ENCODE measurements at regions not wholly inside any gene's neighbourhood (a gene's known extent, or its start where the extent isn't known, plus 50 kb on each side); places are given as distances from the start of the nearest gene placed in this dataset.
"Not testable (repeated sequence)": the region's sequence is repeated elsewhere in the genome, so short reads cannot be mapped to it uniquely, and the experiment has no call there.

GRCh38 chr21:10464975-10465374 is 56.4 kb upstream of the TPTE start:
- Mint-ChIP-seq H3K36me3 (ENCODE audit: low read depth) (no peaks in the 10 kb centered on the region), H3K4me1 (ENCODE audit: low read depth) (no peaks in the 10 kb centered on the region), H3K9me3 (no peaks in the 10 kb centered on the region), H3K27me3 (no peaks in the 10 kb centered on the region), H3K27ac (no peak overlapping the region), H3K4me3 (no peak overlapping the region)

- H3K4me1 Mint-ChIP-seq (ENCODE audit: low read depth); H3K4me3 Mint-ChIP-seq; H3K9me3 Mint-ChIP-seq; H3K27ac Mint-ChIP-seq; H3K27me3 Mint-ChIP-seq; H3K36me3 Mint-ChIP-seq (ENCODE audit: low read depth): not testable (repeated sequence)
These were observed 55.8 kb upstream of the TPTE start for GRCh38 chr21:10465524-10466110.

GRCh38 chr21:10466200-10466599 is 55.2 kb upstream of the TPTE start:
- Mint-ChIP-seq H3K4me3 (no peak overlapping the region), H3K36me3 (ENCODE audit: low read depth) (no peaks in the 10 kb centered on the region), H3K27me3 (no peaks in the 10 kb centered on the region), H3K9me3 (no peaks in the 10 kb centered on the region), H3K27ac (no peak overlapping the region), H3K4me1 (ENCODE audit: low read depth) (no peaks in the 10 kb centered on the region)
